Gastrocnemius medialis (tissue), 4 donors: ENCODE measurements at regions not wholly inside any gene's neighbourhood (a gene's known extent, or its start where the extent isn't known, plus 50 kb on each side); places are given as distances from the start of the nearest gene placed in this dataset.

ENCODE experiments used
- ATAC-seq, 2 donors: fragments of 150-250 bp; one replicate each; pipeline ENCODE4 v1.9.1; 2016
- DNase-seq, 2 donors: peaks; one replicate each; pipeline ENCODE4 v3.0.0-alpha.2; 2019
- H3K27ac ChIP-seq, 4 donors: fragments of 200-600 bp; sonication (generic); 1 replicate in 1 of 4; 2 replicates in 3 of 4; pipeline ENCODE4 v1.5.1; 2016 to 2018; ENCODE audit warnings: mild to moderate bottlenecking in 2 of 4, moderate library complexity in 1 of 4
- H3K27me3 ChIP-seq, 3 donors: fragments of 200-600 bp; sonication (generic) in 2 of 3; 1 replicate in 1 of 3; 2 replicates in 2 of 3; pipeline versions ENCODE4 v1.5.1 to v1.6.0; 2016 to 2019; ENCODE audit warnings: mild to moderate bottlenecking in 1 of 3, moderate library complexity in 1 of 3
- H3K36me3 ChIP-seq, 2 donors: fragments of 200-600 bp; sonication (generic) in 1 of 2; one replicate each; pipeline ENCODE4 v1.5.1; 2017 to 2018
- H3K4me1 ChIP-seq, 2 donors: fragments of 200-600 bp; sonication (generic) in 1 of 2; one replicate each; pipeline ENCODE4 v1.5.1; 2016 to 2017; ENCODE audit warnings: mild to moderate bottlenecking in 2 of 2
- H3K4me3 ChIP-seq, 4 donors: fragments of 200-600 bp; sonication (generic) in 3 of 4; 1 replicate in 1 of 4; 2 replicates in 3 of 4; pipeline ENCODE4 v1.5.1; 2016 to 2019; ENCODE audit warnings: mild to moderate bottlenecking in 2 of 4
- H3K9me3 ChIP-seq, 3 donors: fragments of 200-600 bp; sonication (generic) in 2 of 3; 1 replicate in 1 of 3; 2 replicates in 2 of 3; pipeline ENCODE4 v1.5.1; 2016 to 2019
- POLR2A ChIP-seq, 2 donors: fragments of 450-650 bp; IDR thresholded peaks; one replicate each; pipeline ENCODE4 v1.6.1; 2017; ENCODE audit warnings: antibody characterized with exemption in 2 of 2, mild to moderate bottlenecking in 2 of 2, moderate library complexity in 2 of 2
- in situ Hi-C, 4 donors: fragments of 200-750 bp; cut with MboI; loops; one replicate each; pipeline versions ENCODE4 v1.15.0 to v1.8.0; 2017; ENCODE audit warnings: low sequenced_read_pairs in 4 of 4
- intact Hi-C: fragments of 100-400 bp; cut with DNase I; formaldehyde crosslinking; loops from one replicate; pipeline ENCODE4 v1.15.1; 2023; ENCODE audit warnings: low total_unique reads
- TF ChIP-seq, protein P1 (sequence below), 5 experiments: fragments of 450-650 bp in 3 of 5; fragments of 200-600 bp in 2 of 5; sonication (generic) in 2 of 5; IDR thresholded peaks in 4 of 5; conservative IDR thresholded peaks in 1 of 5; 1 replicate in 4 of 5; 2 replicates in 1 of 5; pipeline ENCODE4 v1.5.1; 2016 to 2019; ENCODE audit warnings: antibody characterized with exemption in 5 of 5, mild to moderate bottlenecking in 3 of 5, moderate library complexity in 3 of 5

DNA sequence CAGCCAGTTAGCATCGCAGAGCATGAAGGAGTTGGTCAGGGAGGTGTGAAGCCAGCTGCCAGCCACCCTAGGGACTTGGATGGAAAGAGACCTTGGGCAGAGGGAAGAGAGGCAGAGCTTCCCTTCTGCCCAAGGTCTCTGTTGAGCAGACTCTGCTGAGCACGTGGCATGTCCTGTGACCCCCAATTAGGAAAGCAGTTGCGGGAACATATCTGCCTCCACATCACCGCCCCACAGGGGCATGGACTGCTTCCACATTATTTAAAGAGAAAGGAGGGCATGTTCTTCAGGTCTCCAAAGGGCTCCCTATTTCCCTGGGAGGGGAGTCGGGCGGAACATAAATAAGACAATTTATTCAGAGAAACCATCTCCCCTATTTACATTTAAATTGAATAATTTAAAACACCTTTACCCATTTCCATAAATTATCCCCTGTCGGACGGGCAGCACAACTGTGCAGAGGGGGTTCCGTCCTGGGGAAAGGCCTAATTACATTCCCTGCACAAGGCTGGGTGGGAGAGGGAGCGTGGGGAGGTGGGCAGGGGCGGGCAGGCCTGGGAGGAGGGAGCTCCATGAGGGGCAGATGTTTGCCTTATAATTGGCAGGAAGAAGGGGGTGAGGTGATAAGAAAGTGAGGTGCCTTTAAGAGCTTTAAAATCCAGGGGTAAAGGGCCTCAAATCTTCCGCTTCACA is 88.8 kb upstream of the THY1 start:
- Histone ChIP-seq H3K9me3 (no peaks in the 10 kb centered on the region), H3K27ac (no peak overlapping the region), H3K27me3 (peaks cover 0 to 4% (median 0%) of the 10 kb centered on the region in 3 donors), H3K36me3 (no peaks in the 10 kb centered on the region), H3K4me3 (no peak overlapping the region), H3K4me1 (no peaks in the 10 kb centered on the region)
- in situ Hi-C loops, result no loop called here
- DNase-seq (no peak), ATAC-seq (no peak)
- intact Hi-C loops, result no loop called here
- TF ChIP-seq, protein P1, sequence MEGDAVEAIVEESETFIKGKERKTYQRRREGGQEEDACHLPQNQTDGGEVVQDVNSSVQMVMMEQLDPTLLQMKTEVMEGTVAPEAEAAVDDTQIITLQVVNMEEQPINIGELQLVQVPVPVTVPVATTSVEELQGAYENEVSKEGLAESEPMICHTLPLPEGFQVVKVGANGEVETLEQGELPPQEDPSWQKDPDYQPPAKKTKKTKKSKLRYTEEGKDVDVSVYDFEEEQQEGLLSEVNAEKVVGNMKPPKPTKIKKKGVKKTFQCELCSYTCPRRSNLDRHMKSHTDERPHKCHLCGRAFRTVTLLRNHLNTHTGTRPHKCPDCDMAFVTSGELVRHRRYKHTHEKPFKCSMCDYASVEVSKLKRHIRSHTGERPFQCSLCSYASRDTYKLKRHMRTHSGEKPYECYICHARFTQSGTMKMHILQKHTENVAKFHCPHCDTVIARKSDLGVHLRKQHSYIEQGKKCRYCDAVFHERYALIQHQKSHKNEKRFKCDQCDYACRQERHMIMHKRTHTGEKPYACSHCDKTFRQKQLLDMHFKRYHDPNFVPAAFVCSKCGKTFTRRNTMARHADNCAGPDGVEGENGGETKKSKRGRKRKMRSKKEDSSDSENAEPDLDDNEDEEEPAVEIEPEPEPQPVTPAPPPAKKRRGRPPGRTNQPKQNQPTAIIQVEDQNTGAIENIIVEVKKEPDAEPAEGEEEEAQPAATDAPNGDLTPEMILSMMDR (IDR thresholded peaks at IDR 0.05 in 4 of 5, conservative IDR thresholded peaks at IDR 0.05 in 1 of 5), result no peak
- TF ChIP-seq POLR2A (IDR thresholded peaks at IDR 0.05), result no peak

GRCh38 chr11:119509969-119510401 is 87.0 kb upstream of the THY1 start:
- peaks cover 0 to 4% (median 0%) of the 10 kb centered on the region in 3 donors for H3K27me3 ChIP-seq
- TF ChIP-seq, protein P1 (IDR thresholded peaks at IDR 0.05 in 4 of 5, conservative IDR thresholded peaks at IDR 0.05 in 1 of 5), result no peak
- no peak overlapping the region for H3K4me3 ChIP-seq
- ATAC-seq, result peak; percentile 41 to 83
- H3K36me3 ChIP-seq, result no peaks in the 10 kb centered on the region
- H3K9me3 ChIP-seq, result no peaks in the 10 kb centered on the region
- intact Hi-C loops, result no loop called here
- in situ Hi-C loops, result no loop called here
- DNase-seq, result peak in 1 of 2 donors; percentile 28
- H3K4me1 ChIP-seq, result no peaks in the 10 kb centered on the region
- H3K27ac ChIP-seq, result no peak overlapping the region

GRCh38 chr11:119509282-119509841 is 86.4 kb upstream of the THY1 start:
- no peak for ATAC-seq
- in situ Hi-C loops (no loop called here), intact Hi-C loops (no loop called here)
- no peaks in the 10 kb centered on the region for H3K36me3 ChIP-seq
- H3K9me3 ChIP-seq, result no peaks in the 10 kb centered on the region
- H3K27me3 ChIP-seq, result peaks cover 0 to 4% (median 0%) of the 10 kb centered on the region in 3 donors
- no peak for TF ChIP-seq POLR2A (IDR thresholded peaks at IDR 0.05)
- TF ChIP-seq, protein P1 (IDR thresholded peaks at IDR 0.05 in 4 of 5, conservative IDR thresholded peaks at IDR 0.05 in 1 of 5), result no peak
- H3K4me3 ChIP-seq, result no peak overlapping the region
- H3K27ac ChIP-seq, result no peak overlapping the region
- no peak for DNase-seq
- H3K4me1 ChIP-seq, result no peaks in the 10 kb centered on the region

DNA sequence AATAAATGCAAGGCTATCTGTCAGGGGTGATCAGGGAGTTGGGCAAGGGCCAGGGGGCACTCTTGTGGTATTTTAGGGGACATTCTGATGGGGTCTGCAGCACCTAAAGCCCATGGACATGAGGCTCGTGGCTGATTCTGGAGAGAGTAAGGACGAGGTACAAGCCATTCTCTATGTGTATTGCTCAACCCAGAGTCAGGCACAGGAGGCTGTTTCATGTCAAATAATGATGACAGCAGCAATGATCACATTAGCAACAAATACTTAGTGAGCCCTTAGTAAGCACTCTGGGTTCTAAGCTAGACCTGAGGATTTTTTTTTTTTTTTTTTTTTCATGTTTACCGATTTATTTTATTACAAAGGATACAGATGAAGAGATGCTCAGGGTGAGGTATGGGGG is 83.5 kb upstream of the THY1 start:
- no peak for TF ChIP-seq POLR2A (IDR thresholded peaks at IDR 0.05)
- TF ChIP-seq, protein P1 (IDR thresholded peaks at IDR 0.05 in 4 of 5, conservative IDR thresholded peaks at IDR 0.05 in 1 of 5), result no peak
- intact Hi-C loops (no loop called here), in situ Hi-C loops (no loop called here)
- Histone ChIP-seq H3K36me3 (no peaks in the 10 kb centered on the region), H3K27me3 (peaks cover 0 to 4% (median 0%) of the 10 kb centered on the region in 3 donors), H3K27ac (no peak overlapping the region), H3K4me1 (no peaks in the 10 kb centered on the region), H3K9me3 (no peaks in the 10 kb centered on the region), H3K4me3 (no peak overlapping the region)
- DNase-seq (no peak), ATAC-seq (no peak)
